GM19099 (cell line): ENCODE measurements at regions not wholly inside any gene's neighbourhood (a gene's known extent, or its start where the extent isn't known, plus 50 kb on each side); places are given as distances from the start of the nearest gene placed in this dataset.

Experiments
- POLR2A ChIP-seq: IDR thresholded peaks from 3 replicates; pipeline ENCODE4 v1.6.1; 2011; ENCODE audit warnings: low read depth; ENCODE audit not compliant: insufficient read length; ENCODE audit errors: extremely low read depth

DNA sequence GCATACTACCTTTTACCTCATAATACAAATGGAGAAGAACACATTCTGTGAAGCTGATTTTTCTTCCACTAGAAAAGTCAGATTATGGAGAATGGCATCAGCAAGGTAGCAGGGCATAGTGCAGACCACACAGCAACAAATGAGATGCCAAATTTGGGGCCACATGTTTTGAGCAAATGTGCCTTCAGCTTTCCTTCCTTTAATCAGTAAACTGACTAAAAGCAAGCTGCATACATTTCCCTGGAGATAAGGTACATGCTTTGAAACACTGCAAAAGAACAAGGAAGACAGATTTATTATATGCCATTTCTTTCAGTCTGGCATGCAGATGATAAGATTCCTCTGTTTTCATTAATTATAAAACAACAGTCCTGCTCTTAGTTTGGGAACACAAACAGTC, 67.1 kb upstream of the GUCY1A1 start:
- no peak for TF ChIP-seq POLR2A

DNA sequence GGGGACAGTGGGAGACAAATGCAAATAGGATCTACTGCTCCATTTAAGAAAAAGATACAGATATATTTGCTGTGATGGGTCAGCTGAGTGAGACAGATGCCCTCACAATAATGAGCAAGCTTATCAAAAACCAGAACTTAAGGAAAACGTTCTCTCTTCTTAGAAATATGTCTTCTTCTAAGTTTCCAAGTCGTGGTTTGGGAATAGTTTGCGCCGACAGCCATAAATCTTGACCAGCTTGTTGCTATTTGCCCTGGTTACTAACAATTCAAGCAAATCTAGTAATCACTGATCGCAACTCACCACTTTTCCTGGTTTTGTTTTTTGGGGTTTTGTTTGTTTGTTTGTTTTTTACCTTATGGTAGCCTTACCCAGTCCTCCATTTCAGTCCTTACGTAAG, 67.6 kb upstream of the GUCY1A1 start:
- TF ChIP-seq POLR2A = no peak

DNA sequence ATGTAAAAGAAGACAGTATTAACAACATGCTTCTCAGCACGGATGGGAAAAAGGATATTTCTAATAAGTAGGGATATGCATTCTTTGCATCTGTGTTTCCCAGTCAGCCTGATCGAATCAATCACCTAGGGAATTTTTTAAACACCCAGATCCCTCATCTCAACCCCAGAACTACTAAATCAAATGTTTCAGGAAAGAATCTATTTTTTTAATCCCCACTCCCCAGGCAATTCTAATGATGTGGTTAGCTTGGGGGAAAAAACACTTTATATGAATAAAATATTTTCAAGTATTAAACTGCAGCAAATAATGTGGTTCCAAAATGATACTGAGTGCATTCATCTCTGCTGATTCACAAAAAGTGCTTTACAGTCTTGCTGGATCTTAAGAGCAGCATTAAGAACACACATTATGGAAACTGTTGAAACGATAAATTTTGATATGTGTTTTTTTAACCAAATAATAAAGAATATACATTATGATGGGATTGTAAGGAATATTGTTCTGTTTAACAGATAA, 68.7 kb upstream of the GUCY1A1 start:
- TF ChIP-seq POLR2A = no peak

DNA sequence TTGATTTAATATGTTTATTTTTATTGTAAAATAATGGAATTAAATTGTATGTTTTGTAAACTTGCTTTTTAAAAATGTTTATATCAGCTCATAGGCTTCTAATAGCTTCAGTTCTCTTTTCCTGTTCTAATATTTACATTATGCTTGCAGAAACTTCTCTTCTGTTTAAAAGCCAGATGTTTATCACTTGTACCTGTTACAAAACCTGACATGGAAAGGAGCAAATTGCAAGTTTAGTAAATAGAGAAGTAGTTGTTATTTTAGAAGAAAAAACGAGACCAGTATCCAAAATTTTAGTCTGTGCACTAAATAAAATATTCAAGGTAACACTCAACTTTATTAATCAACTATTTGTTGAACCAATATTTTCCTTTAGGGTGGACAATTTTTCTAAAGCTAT, 69.4 kb upstream of the GUCY1A1 start:
- no peak for TF ChIP-seq POLR2A

DNA sequence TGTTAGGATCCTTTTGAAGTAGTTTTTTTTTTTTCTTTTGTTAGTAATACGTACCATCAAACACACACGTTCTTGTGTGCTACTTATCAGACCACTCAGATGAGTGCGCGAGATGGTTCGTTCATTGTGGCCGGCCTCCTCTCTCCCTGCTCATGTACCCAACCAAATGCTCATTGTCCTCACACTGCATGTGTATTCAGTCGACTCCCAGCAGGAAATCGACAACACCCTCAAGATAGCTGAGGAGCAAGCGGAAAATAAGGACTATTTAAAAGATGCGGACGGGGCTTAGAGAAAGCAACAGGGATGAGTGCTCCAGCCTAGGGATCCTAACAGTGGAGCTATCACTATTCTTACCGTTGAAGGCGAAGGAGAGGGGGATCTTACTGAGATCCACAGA, 72.9 kb upstream of the GUCY1A1 start:
- no peak for TF ChIP-seq POLR2A

DNA sequence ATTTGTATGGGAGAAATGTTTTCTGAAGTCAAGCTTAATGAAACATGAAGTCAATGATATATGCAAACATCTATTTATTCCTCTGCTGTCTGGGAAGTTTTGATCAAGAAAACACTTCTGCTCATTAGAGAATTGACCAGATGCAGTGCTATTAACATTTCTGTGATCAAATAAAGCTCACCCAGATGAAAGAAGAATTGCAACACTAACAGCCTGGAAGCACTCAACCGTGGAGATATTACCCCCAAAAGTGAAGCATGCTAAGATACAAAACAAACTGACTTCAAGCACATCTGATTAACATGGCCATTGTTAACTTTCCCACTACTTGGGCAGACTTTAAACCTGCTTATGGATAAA, 73.7 kb upstream of the GUCY1A1 start:
- no peak for TF ChIP-seq POLR2A

DNA sequence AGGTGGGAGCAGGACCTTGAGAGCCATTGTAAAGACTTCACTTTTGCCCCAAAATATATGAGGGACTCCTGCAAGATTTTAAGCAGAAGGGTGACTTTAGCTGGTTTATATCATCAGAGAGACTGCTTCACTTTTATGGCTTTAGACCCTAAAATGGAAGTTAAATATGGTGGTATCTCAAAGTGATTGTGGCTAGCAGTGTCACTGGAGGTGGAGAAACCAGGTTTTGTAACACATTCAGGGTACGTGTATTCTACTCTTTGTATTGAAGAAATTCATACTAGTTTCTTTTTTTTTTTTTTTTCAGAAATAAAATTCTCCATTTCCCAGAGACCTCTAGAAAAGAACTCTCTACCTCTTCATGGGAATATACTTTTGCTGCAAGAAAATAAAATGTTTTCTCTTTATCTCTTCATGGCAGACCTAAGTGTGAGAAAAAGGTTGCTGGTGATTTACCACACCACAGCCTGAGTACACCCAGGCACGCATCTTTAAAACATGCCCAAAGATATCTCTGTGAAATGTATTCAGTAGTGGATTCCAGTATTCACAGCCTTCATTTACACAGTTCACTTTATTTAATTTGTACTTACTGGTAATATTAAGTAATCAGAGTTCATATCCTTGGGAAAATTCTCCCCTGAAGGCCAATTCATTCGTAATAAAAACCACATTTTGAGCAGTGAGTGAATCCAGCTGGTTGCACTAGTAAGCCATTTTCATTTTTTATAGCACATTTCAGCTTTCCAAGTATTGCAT, 74.3 kb upstream of the GUCY1A1 start:
- no peak for TF ChIP-seq POLR2A

DNA sequence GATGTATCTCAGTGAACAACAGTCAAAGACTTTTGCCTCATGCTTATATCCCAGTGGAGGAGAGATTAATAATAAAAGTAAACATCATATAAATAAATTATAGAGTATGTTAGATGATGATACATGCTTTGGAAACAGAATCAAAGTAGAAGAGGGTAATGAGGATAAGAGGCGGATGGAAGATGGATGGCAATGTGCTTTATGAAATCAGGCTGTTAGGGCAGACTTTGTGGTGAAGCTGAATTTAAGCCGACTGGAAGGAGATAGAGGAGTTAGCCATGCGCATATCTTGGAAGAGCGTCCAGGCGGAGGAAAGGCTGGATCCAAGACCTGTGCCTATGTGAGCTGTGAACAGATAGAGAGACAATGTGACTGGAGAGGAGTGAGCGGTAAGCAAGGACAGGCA, 74.9 kb upstream of the GUCY1A1 start:
- no peak for TF ChIP-seq POLR2A

DNA sequence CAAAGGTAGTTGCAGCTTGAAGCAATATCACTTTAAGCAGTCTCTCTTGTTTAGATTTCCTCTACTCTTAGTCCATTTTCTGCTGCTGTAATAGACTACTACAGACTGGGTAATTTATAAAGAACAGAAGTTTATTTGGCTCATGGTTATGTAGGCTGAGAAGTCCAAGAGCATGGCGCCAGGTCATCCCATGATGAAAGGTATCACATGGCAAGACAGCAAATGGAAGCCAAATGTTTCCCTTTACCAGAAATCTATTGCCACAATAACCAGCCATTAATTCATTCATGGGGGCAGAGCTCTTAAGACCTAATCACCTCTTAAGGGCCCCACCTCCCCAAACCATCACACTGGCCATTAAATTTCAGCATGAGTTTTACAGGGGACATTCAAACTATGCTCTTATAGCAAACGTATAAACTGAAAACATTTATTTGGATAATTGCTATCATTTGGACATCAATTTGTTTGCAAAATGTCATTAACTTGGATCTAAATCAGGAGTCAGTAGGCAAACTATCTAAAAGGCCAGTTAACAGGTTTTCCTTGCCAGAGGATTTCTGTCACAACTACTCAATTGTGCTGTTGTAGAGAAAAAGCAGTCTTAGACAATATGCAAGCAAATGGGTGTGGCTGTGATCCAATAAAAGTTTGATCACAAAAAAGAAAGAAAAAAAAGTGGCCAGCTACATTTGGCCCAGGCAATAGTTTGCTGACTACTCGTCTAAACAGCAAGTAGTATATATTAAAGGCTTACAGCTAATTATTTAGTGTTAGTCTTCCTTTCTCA, 75.7 kb upstream of the GUCY1A1 start:
- TF ChIP-seq POLR2A = no peak

DNA sequence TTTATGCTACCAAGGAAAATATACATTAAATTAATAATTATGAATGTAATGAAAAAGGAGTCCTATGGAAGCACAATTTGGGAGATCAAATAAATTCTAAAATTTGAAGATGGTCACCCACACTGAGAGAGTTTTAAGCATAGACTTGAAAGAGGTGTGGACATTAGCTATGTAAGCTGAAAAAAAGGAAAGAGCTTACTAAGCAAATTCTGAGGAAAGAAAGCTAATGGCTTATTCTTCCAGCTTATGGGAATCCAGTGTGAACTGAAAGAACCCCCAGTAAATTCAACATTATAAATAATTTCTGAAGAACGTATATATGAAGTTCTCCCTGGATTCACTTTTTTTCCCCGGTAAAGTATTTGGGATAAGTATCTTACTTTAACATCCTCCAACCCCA, 78.2 kb upstream of the GUCY1A1 start:
- TF ChIP-seq POLR2A = no peak

DNA sequence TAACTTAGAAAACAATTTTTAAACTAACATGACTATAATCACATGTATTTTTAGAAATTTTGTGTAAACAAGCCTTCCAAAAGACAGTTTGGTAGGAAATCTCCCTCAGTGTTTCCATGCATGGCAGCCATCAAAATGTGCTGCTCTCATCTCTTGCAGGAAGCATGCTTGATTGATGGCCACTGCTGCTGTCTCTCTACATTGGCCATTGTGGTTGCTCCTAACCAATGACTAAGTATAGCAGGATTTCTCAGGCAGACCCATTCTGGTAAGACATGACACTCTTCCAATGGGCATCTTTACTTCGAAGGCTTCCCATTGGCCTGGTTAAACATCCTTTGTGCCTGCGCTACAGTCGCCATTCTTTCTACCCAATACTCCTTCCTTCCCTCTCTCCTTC, 78.9 kb upstream of the GUCY1A1 start:
- TF ChIP-seq POLR2A = no peak

DNA sequence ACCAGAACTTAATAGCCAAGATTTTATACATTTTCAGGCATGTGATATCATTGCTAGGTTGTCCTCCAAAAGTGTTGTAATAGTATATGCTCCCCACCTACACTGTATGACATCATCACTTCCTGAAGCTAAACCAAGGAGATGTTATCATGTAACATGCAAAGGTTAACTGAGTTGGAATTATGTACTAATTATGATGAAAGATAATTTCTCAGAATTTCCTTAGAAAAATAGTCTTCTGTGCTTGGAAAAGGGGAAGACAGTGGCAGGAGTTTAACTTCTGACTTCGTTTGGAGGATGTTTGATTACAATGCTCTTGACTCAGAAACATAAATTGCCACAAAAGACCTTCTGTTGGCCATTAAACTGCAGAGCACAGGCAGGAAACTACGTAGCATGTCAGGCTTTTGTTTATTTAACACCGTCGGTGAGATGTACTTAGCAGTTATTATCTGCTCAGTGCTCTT, 83.6 kb upstream of the GUCY1A1 start:
- no peak for TF ChIP-seq POLR2A

DNA sequence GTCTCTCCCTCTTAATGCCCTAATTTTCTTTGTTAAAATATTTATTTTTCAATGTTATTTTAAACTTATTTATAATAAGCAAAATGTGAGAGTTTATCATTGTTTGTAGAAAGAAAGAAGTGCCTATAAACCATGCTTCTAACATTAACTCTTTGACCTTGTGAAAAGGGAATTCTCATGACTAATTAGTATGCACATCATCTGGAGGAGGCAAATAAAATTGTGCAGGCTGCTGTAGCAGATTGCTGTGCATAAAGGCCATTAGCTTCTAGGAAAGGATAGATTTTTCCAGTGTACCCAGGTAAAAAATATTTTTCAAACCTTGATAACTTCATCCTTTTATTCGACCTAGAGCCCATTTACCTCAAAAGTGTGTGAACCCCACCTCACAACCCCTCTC, 84.6 kb upstream of the GUCY1A1 start:
- no peak for TF ChIP-seq POLR2A

DNA sequence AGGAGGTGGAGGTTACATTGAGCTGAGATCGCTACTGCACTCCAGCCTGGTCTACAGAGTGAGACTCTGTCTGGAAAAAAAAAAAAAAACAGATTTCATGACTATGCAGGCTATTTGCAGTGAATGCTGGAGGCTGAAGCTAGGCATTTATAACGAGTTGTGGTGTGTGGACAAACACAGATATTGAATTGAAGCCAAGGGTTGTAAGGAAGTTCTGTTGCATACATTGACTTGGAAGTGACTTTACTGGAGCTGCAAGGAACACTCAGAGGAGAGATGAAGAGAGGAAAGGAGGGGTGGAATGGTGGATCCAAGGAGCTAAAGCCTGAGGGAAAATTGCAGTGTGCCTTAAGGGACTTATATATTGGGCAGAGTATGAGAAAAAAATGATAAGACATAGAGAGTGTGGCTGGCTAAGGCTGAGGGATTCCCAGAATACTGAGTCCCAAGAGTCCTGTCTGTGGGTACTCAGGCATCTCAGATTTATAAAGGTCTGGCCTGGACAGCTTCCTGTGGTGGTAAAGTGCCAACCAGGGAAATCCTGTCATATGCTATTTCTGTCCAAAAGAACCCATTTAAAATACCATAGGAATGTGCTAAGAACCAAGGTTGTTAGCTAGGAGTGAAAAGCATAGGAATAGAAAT, 87.8 kb upstream of the GUCY1A1 start:
- no peak for TF ChIP-seq POLR2A

DNA sequence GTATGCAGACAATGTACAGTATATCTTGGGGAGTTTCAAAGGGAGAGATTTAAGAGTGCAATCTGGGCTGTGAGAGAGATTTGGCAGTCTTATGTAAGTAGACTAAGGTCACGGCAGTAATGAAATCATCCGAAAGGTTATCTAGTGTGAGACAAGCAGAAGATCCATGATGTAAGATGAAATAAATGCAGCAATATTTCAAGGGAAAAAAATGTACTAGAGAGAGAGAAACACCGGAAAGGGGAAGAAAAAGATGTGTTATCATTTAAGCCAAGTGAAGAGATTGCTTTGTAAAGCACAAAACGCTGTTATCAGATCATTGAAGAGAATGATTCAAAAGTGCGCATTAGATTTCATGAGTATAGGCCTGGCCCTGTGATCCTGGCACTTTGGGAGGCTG, 88.4 kb upstream of the GUCY1A1 start:
- no peak for TF ChIP-seq POLR2A

DNA sequence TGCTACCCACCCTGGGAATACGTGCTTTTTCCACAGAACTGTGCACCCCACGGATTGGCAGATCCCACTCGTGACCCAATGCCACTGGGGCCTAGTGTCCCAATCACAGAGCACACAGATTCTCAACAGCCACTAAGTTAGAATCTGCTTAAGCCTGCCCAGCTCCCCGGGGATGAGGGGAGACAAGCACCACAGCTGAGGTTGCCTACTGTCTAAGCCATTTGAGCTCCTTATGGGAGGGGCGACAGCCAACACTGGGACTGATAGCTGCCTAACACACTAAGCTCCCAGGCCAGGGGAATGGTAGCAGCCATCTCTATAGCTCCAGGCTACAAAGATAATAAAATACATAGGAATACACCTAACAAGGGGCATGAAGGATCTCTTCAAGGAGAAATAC, 93.5 kb upstream of the GUCY1A1 start:
- no peak for TF ChIP-seq POLR2A
